Kidney (tissue), 13 donors: ENCODE measurements at regions not wholly inside any gene's neighbourhood (a gene's known extent, or its start where the extent isn't known, plus 50 kb on each side); places are given as distances from the start of the nearest gene placed in this dataset.

ENCODE experiments used
- DNase-seq, 5 donors: peaks; one replicate each; pipeline ENCODE4 v3.0.0-alpha.2; 2013 to 2020
- FAIRE-seq: peaks from 2 replicates; lab custom pipeline; 2012; peaks lifted over from hg19 to GRCh38; lab: Jason Lieb, UNC
- H3K27ac ChIP-seq, 2 donors: one replicate each; pipeline ENCODE4 v1.7.0; 2013; ENCODE audit warnings: low read depth in 2 of 2, low read length in 2 of 2, inconsistent platforms in 1 of 2
- H3K27me3 ChIP-seq: one replicate; pipeline ENCODE4 v1.7.1; 2013; ENCODE audit warnings: low read length, inconsistent platforms; ENCODE audit not compliant: control insufficient read depth, insufficient read depth
- H3K36me3 ChIP-seq, 3 donors: one replicate each; pipeline versions ENCODE4 v1.7.0 to v1.7.1; 2013; ENCODE audit warnings: low read length in 3 of 3, control low read depth in 1 of 3, inconsistent platforms in 1 of 3; ENCODE audit not compliant: insufficient read depth in 3 of 3, control insufficient read depth in 2 of 3
- H3K4me1 ChIP-seq, 3 donors: one replicate each; pipeline versions ENCODE4 v1.7.0 to v1.7.1; 2013; ENCODE audit warnings: low read length in 3 of 3, inconsistent platforms in 1 of 3, low read depth in 1 of 3; ENCODE audit not compliant: control insufficient read depth in 2 of 3, insufficient read depth in 2 of 3
- H3K4me3 ChIP-seq, 3 donors: one replicate each; pipeline versions ENCODE4 v1.7.0 to v1.8.1; 2013; ENCODE audit warnings: low read length in 3 of 3, control low read depth in 1 of 3, inconsistent platforms in 1 of 3
- H3K9ac ChIP-seq, 3 donors: one replicate each; pipeline versions ENCODE4 v1.7.0 to v1.7.1; 2013; ENCODE audit warnings: low read length in 3 of 3, control low read depth in 1 of 3, inconsistent platforms in 1 of 3
- H3K9me3 ChIP-seq, 3 donors: one replicate each; pipeline versions ENCODE4 v1.7.0 to v1.7.1; 2013; ENCODE audit warnings: low read length in 3 of 3, control low read depth in 1 of 3, inconsistent platforms in 1 of 3; ENCODE audit not compliant: control insufficient read depth in 2 of 3, insufficient read depth in 1 of 3
- intact Hi-C: fragments of 100-400 bp; cut with DNase I; formaldehyde crosslinking; loops from one replicate; pipeline ENCODE4 v1.11.1; 2022
- TF ChIP-seq, protein P1 (sequence below): IDR thresholded peaks from 3 replicates; pipeline ENCODE4 v1.5.1; 2012; ENCODE audit warnings: mild to moderate bottlenecking, moderate library complexity, borderline replicate concordance; ENCODE audit not compliant: insufficient read depth; ENCODE audit errors: extremely low read depth
- donor health status: control.
- donor health status: control.
- donor health status: control.
- donor health status: control.
- donor health status: control.
- donor health status: DM: yes; HTN: yes; CAD: no.
- donor health status: Normal renal cell carcinoma (clear cell type).

DNA sequence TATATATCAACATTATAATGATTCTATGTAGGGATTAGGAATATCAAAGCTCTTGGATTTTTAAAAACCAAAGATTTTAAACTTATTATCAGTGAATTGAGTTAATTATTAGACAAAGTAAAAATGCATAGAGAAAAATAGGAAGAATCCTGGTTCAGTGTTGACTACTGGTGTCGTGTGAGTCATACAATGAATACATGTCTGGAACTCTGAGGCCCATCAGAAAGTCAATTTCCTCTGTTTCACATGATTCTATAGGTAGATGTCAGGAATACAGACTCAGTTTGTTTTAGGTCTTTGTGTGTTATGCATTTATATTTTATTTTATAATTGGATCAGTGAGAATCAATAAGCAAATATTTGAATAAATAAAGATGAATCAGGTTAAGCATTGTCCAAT, 84.5 kb upstream of the RTL1 start:
- Histone ChIP-seq H3K9me3 (no peaks in the 10 kb centered on the region), H3K4me3 (no peak overlapping the region), H3K9ac (no peak overlapping the region), H3K27me3 (no peaks in the 10 kb centered on the region), H3K27ac (no peak overlapping the region), H3K4me1 (no peaks in the 10 kb centered on the region), H3K36me3 (no peaks in the 10 kb centered on the region)
- TF ChIP-seq, protein P1, sequence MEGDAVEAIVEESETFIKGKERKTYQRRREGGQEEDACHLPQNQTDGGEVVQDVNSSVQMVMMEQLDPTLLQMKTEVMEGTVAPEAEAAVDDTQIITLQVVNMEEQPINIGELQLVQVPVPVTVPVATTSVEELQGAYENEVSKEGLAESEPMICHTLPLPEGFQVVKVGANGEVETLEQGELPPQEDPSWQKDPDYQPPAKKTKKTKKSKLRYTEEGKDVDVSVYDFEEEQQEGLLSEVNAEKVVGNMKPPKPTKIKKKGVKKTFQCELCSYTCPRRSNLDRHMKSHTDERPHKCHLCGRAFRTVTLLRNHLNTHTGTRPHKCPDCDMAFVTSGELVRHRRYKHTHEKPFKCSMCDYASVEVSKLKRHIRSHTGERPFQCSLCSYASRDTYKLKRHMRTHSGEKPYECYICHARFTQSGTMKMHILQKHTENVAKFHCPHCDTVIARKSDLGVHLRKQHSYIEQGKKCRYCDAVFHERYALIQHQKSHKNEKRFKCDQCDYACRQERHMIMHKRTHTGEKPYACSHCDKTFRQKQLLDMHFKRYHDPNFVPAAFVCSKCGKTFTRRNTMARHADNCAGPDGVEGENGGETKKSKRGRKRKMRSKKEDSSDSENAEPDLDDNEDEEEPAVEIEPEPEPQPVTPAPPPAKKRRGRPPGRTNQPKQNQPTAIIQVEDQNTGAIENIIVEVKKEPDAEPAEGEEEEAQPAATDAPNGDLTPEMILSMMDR: no peak
- no peak for DNase-seq
- FAIRE-seq: no peak
- intact Hi-C loops: no loop called here

DNA sequence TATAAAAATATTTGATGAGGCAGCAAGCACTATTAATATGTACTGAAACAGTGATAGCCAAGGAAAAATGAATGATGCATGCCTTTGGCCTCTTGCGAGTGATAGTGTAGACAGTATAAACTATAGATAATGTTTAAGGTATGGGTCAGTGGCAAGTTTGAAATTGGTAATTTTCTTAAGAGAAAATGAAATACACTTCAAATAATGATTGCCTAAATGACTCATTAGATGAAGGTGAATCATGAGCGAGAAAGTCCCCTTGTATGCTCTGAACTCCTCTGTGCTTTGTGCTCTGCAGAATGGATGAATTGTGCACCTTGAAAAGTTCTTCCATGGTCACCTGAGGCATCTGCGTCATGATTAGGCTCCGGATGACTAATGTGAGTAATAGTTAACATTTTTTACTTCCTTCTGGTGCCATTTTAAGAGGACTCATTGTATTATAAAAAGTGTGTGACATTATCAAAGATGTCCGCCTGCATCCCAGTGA, 84.9 kb upstream of the RTL1 start:
- H3K9me3 ChIP-seq: no peaks in the 10 kb centered on the region
- no peaks in the 10 kb centered on the region for H3K36me3 ChIP-seq
- H3K4me3 ChIP-seq: no peak overlapping the region
- intact Hi-C loops: no loop called here
- FAIRE-seq (no peak), DNase-seq (no peak)
- no peaks in the 10 kb centered on the region for H3K4me1 ChIP-seq
- H3K27me3 ChIP-seq: no peaks in the 10 kb centered on the region
- H3K27ac ChIP-seq: no peak overlapping the region
- TF ChIP-seq, protein P1: no peak
- no peak overlapping the region for H3K9ac ChIP-seq

DNA sequence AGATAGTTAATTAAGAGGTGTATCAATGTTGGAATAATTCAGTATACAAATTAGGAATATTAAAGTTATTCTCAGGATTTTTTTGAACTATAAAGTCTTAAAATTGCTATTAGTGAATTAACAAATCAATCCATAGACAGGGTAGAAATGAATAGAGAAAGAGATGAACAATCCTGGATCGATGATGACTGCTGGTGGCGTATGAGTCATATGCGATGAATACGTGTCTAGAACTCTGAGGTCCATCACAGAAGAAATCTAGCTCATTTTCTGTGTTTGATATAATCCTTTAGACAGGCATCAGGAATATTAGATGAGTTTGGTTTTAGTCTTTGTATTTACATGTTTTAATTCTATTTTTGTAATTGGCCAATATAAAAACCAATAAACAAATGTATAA, 85.4 kb upstream of the RTL1 start:
- DNase-seq (no peak), FAIRE-seq (no peak)
- H3K27ac ChIP-seq: no peak overlapping the region
- intact Hi-C loops: no loop called here
- H3K36me3 ChIP-seq: no peaks in the 10 kb centered on the region
- TF ChIP-seq, protein P1: no peak
- no peak overlapping the region for H3K9ac ChIP-seq
- no peaks in the 10 kb centered on the region for H3K9me3 ChIP-seq
- no peaks in the 10 kb centered on the region for H3K4me1 ChIP-seq
- H3K4me3 ChIP-seq: no peak overlapping the region
- no peaks in the 10 kb centered on the region for H3K27me3 ChIP-seq

DNA sequence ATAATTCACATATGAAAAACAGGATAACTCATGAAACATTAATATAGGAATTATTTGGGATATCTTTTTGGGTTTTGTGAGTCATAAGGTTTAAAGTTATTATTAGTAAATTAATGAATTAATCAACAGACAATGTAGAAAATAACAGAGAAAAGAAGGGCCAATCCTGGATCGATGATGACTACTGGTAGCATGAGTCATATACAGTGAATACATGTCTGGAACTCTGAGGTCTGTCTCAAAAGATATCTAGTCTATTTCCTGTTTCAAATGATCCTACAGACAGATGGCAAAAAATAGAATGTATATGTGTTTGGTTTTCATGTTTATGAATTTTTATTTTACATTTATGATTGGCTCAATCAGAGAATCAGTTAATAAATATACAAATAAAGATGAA, 86.4 kb upstream of the RTL1 start:
- H3K27ac ChIP-seq: no peak overlapping the region
- no peak for FAIRE-seq
- H3K36me3 ChIP-seq: no peaks in the 10 kb centered on the region
- no peaks in the 10 kb centered on the region for H3K9me3 ChIP-seq
- no peak overlapping the region for H3K9ac ChIP-seq
- intact Hi-C loops: no loop called here
- TF ChIP-seq, protein P1: no peak
- H3K4me3 ChIP-seq: no peak overlapping the region
- H3K27me3 ChIP-seq: no peaks in the 10 kb centered on the region
- no peaks in the 10 kb centered on the region for H3K4me1 ChIP-seq
- no peak for DNase-seq
